Activated CD4-positive, alpha-beta T cell treated with anti-CD3 and anti-CD28 coated beads for 36 hours (primary cell): ENCODE measurements at regions not wholly inside any gene's neighbourhood (a gene's known extent, or its start where the extent isn't known, plus 50 kb on each side); places are given as distances from the start of the nearest gene placed in this dataset.

ENCODE experiments used
- ATAC-seq: fragments of 200-7000 bp; cut with Tn5 transposase; one replicate; pipeline ENCODE4 v1.10.0; 2021; ENCODE audit warnings: mild to moderate bottlenecking, moderate library complexity
- CTCF ChIA-PET: fragments of 350-600 bp; sonication (Branson Sonifier 250); formaldehyde crosslinking; loops from one replicate; lab custom pipeline; 2021; ENCODE audit warnings: antibody characterized with exemption; lab: Charles Lee
- POLR2A ChIA-PET: fragments of 350-600 bp; sonication (Branson Sonifier 250); formaldehyde crosslinking; loops from one replicate; lab custom pipeline; 2021; ENCODE audit warnings: antibody characterized with exemption, inconsistent platforms; lab: Charles Lee
- DNase-seq: peaks from one replicate; pipeline ENCODE4 v3.0.0-alpha.2; 2020
- H3K27ac Mint-ChIP-seq: one replicate; pipeline ENCODE4 v1.8.0; 2021; ENCODE audit warnings: mixed read lengths
- H3K27me3 Mint-ChIP-seq: one replicate; pipeline ENCODE4 v1.8.0; 2021; ENCODE audit warnings: mixed read lengths
- H3K36me3 Mint-ChIP-seq: one replicate; pipeline ENCODE4 v1.8.0; 2021; ENCODE audit warnings: low read depth, mixed read lengths
- H3K4me1 Mint-ChIP-seq: one replicate; pipeline ENCODE4 v1.8.0; 2021; ENCODE audit warnings: mixed read lengths
- H3K4me3 Mint-ChIP-seq: one replicate; pipeline ENCODE4 v1.8.0; 2021; ENCODE audit warnings: mild to moderate bottlenecking, moderate library complexity, mixed read lengths
- H3K9me3 Mint-ChIP-seq: one replicate; pipeline ENCODE4 v1.8.0; 2021; ENCODE audit warnings: low read depth, mixed read lengths
- intact Hi-C, 2 experiments: fragments of 100-400 bp; cut with DNase I in 1 of 2; cut with micrococcal nuclease in 1 of 2; formaldehyde crosslinking; loops; one replicate each; pipeline versions ENCODE4 v1.14.2 to v1.15.1; 2022 to 2024; cut with DNase I, micrococcal nuclease

DNA sequence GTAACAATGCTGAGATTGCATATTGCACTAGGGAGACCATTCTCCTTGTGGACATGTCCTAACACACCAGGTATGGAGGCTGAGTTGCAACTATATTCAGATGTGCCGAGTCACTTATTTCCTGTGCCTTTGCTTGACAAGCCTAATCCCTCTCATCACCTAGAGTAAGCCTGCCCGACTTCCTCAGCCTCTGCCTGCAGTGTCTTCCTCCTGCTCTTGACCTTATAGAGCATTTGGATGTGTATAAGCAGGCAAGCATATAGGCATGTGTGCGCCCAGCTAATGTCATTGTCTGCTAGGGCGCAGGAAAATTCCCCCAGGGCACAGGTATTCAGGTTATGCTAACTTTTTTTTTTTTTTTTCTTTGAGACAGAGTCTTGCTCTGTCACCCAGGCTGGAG lies 316.9 kb downstream of the CDH2 start:
- Mint-ChIP-seq H3K4me1 (no peaks in the 10 kb centered on the region), H3K9me3 (peaks cover 1% of the 10 kb centered on the region), H3K4me3 (no peak overlapping the region), H3K27me3 (no peaks in the 10 kb centered on the region), H3K36me3 (no peaks in the 10 kb centered on the region), H3K27ac (no peak overlapping the region)
- CTCF ChIA-PET = interaction anchor here (0.5 kb wide), 1 partner anchor 173 kb away, joined by 3 read pairs; no protein-coding TSS in a partner anchor
- POLR2A ChIA-PET = no interaction called here
- no peak for ATAC-seq
- DNase-seq = no peak
- intact Hi-C loops = no loop called here

DNA sequence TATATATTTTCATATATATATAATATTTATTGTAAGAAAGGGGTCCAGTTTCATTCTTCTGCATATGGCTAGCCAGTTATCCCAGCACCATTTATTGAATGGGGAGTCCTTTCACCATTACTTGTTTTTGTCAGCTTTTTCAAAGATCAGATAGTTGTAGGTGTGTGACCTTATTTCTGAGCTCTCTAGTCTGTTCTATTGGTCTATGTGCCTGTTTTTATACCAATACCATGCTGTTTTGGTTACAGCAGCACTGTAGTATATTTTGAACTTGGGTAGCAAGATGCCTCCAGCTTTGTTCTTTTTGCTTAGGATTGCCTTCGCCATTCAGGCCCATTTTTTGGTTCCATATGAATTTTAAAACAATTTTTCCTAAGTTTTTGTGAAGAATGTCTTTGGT lies 320.1 kb downstream of the CDH2 start:
- no peaks in the 10 kb centered on the region for H3K4me1 Mint-ChIP-seq
- ATAC-seq (peak; percentile 30), DNase-seq (no peak)
- CTCF ChIA-PET = interaction anchor here (0.8 kb wide), 1 partner anchor 506 kb away, joined by 3 read pairs; no protein-coding TSS in a partner anchor
- POLR2A ChIA-PET = no interaction called here
- no peaks in the 10 kb centered on the region for H3K36me3 Mint-ChIP-seq
- peaks cover 13% of the 10 kb centered on the region for H3K9me3 Mint-ChIP-seq
- intact Hi-C loops = no loop called here
- no peaks in the 10 kb centered on the region for H3K27me3 Mint-ChIP-seq
- H3K4me3 Mint-ChIP-seq = no peak overlapping the region
- no peak overlapping the region for H3K27ac Mint-ChIP-seq

DNA sequence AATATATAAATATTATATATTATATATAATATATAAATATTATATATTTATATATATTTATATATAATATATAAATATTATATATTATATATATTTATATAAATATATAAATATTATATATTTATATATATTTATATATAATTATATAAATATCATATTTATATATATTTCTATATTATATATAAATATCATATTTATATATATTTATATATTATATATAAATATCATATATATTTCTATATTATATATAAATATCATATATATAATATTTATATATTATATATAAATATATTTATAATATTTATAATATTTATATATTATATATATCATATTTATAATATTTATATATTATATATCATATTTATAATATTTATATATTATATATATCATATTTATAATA lies 321.4 kb downstream of the CDH2 start:
- intact Hi-C loops = no loop called here
- CTCF ChIA-PET = no interaction called here
- Mint-ChIP-seq H3K27me3 (no peaks in the 10 kb centered on the region), H3K9me3 (peaks cover 15% of the 10 kb centered on the region), H3K27ac (no peak overlapping the region), H3K4me1 (no peaks in the 10 kb centered on the region), H3K36me3 (no peaks in the 10 kb centered on the region), H3K4me3 (no peak overlapping the region)
- ATAC-seq (no peak), DNase-seq (no peak)
- POLR2A ChIA-PET = no interaction called here

DNA sequence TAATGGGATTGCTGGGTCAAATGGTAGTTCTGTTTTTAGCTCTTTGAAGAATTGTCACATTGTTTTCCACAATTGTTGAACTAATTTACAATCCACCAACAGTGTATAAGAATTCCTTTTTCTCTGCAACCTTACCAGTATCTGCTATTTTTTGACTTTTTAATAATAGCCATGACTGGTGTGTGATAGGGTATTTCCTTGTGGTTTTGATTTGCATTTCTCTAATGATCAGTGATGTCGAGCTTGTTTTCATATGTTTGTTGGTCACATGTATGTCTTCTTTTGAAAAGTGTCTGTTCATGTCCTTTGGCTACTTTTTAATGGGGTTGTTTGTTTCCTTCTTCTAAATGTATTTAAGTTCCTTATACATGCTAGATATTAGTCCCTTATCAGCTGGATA lies 322.3 kb downstream of the CDH2 start:
- POLR2A ChIA-PET = no interaction called here
- CTCF ChIA-PET = no interaction called here
- Mint-ChIP-seq H3K4me1 (no peaks in the 10 kb centered on the region), H3K36me3 (no peaks in the 10 kb centered on the region), H3K27ac (no peak overlapping the region), H3K9me3 (peaks cover 17% of the 10 kb centered on the region), H3K27me3 (no peaks in the 10 kb centered on the region), H3K4me3 (no peak overlapping the region)
- DNase-seq (no peak), ATAC-seq (no peak)
- intact Hi-C loops = no loop called here

DNA sequence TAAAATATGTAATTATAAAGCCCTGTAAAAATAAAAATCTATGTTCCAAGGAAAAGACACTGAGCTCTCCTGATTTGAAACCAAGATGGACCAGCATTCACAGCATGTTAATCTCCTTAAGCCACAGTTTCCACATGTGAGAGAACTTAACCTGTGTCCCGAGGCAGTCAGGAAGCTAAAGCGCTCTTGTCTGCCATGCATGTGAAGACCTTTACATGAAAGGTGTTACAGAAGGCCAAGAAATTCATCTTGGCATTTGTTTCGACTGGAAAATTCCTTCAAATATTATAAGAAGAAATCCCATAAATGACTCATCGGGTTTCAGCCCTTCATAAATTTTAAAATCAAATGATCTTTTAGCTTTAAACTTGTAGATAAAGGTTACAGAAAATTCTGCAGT lies 328.6 kb downstream of the CDH2 start:
- peaks cover 21% of the 10 kb centered on the region for H3K9me3 Mint-ChIP-seq
- CTCF ChIA-PET = no interaction called here
- H3K4me1 Mint-ChIP-seq = no peaks in the 10 kb centered on the region
- DNase-seq = no peak
- H3K27me3 Mint-ChIP-seq = no peaks in the 10 kb centered on the region
- POLR2A ChIA-PET = interaction anchor here (0.6 kb wide), 1 partner anchor 1084 kb away, joined by 3 read pairs; no protein-coding TSS in a partner anchor
- no peaks in the 10 kb centered on the region for H3K36me3 Mint-ChIP-seq
- H3K27ac Mint-ChIP-seq = no peak overlapping the region
- no peak overlapping the region for H3K4me3 Mint-ChIP-seq
- intact Hi-C loops = no loop called here
- ATAC-seq = no peak

DNA sequence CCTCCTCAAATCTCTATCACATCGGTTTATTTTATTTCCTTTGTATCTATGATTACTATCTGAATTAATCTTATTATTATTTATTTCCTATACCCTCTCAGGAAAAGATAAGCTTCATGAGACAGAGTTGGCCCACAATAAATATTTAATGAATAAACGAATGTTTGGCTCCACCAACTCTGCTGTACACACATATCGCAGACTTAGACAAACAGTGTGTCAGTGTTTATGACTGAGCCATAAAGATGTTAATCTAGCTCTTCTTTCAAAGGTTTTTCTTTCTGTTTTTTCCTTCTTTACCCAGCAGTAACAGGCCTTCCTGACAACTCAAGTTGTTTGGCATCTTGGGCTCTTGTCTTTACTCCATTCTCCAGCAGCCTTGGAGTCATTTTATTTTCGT lies 329.5 kb downstream of the CDH2 start:
- ChIA-PET POLR2A (no interaction called here), CTCF (no interaction called here)
- Mint-ChIP-seq H3K9me3 (peaks cover 21% of the 10 kb centered on the region), H3K36me3 (no peaks in the 10 kb centered on the region), H3K4me1 (no peaks in the 10 kb centered on the region), H3K4me3 (no peak overlapping the region), H3K27ac (no peak overlapping the region), H3K27me3 (no peaks in the 10 kb centered on the region)
- intact Hi-C loops = no loop called here
- DNase-seq (no peak), ATAC-seq (no peak)

DNA sequence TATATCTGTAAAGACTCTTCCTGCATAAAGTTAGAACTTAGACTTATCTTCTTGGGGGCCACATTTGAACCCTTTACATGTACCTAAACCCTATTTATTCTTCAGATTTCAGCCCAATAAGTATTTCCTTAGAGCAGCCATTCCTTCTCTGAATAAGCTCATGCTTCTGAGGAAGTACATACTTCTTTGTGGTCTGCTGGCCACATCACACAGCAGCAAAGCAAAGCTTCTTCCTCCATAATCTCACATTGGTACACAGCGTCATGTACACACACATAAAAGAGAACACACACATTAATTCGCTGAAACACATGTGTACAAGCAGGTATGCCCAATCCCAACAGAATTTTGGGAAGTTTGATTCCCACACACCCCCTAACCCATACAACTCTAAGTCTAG lies 331.0 kb downstream of the CDH2 start:
- no peaks in the 10 kb centered on the region for H3K27me3 Mint-ChIP-seq
- POLR2A ChIA-PET = no interaction called here
- intact Hi-C loops = no loop called here
- H3K4me3 Mint-ChIP-seq = no peak overlapping the region
- peaks cover 21% of the 10 kb centered on the region for H3K9me3 Mint-ChIP-seq
- CTCF ChIA-PET = no interaction called here
- H3K27ac Mint-ChIP-seq = no peak overlapping the region
- ATAC-seq (no peak), DNase-seq (no peak)
- H3K36me3 Mint-ChIP-seq = no peaks in the 10 kb centered on the region
- no peaks in the 10 kb centered on the region for H3K4me1 Mint-ChIP-seq

DNA sequence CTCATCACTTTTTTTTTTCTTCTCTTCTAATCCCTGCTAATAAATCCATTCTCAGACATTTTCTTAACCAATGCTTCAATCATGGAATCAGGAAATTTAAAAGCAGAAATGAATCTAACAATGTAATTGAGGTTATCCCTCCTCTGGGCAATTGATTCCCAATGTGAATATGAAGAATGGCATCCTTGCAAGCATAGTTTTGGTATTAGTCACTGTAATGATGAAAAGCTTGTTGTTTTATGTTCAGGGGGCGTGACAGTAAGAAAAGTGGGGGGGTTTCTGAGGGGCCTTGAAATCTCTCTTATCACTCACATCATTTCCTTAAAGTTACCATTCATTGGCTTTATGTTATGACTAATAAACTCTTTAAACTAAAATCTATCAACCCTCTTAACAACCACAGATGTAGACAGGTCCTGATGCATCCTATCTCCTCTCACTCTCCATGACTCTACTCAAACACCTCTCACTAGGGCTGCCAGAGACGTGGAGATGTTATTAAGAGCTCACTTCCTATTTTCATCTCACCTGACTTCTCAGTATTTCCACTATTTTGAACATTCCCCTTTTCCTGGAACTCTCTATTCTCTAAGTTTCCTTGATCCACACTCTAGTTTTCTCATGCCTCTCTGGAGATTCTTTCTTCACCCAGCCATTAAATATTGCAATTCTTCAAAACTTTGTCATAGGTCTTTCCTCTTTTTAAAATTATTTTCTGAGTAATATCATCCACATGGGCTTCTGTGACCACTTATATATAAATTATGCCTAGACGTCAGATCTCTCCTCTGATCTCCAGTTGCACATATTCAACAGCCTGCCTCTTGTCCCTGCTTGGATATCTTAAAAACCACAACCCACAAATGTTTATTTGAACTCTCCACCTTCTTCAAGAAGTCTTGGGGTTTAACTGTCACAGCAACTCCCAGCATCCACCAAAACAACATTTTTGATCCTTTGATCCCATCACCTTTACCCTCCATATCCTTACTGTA lies 332.9 kb downstream of the CDH2 start:
- ATAC-seq (no peak), DNase-seq (no peak)
- no peaks in the 10 kb centered on the region for H3K27me3 Mint-ChIP-seq
- intact Hi-C loops = no loop called here
- ChIA-PET POLR2A (no interaction called here), CTCF (no interaction called here)
- no peaks in the 10 kb centered on the region for H3K4me1 Mint-ChIP-seq
- peaks cover 17% of the 10 kb centered on the region for H3K9me3 Mint-ChIP-seq
- H3K27ac Mint-ChIP-seq = no peak overlapping the region
- H3K4me3 Mint-ChIP-seq = no peak overlapping the region
- H3K36me3 Mint-ChIP-seq = no peaks in the 10 kb centered on the region

DNA sequence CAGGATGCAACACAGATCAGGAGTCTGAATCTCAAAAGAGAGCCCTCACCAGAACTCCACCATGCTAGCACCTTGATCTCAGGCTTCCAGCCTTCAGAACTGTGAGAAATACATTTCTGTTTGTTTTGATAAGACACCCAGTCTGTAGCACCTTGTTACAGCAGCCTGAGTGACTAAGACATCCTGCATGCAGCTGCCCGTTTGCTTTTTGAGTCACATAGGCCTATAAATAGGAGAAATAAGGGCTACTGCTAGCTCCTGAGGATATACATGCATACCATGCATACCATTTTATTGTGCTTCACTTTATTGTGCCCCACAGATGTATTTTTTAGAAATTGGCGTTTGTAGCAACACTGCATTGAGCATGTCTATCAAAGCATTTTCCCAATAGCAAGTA lies 337.8 kb downstream of the CDH2 start:
- ChIA-PET POLR2A (no interaction called here), CTCF (no interaction called here)
- Mint-ChIP-seq H3K27ac (no peak overlapping the region), H3K4me1 (no peaks in the 10 kb centered on the region), H3K27me3 (no peaks in the 10 kb centered on the region), H3K36me3 (no peaks in the 10 kb centered on the region), H3K4me3 (no peak overlapping the region), H3K9me3 (peaks cover 10% of the 10 kb centered on the region)
- intact Hi-C loops = no loop called here
- DNase-seq = no peak
- ATAC-seq = no peak

DNA sequence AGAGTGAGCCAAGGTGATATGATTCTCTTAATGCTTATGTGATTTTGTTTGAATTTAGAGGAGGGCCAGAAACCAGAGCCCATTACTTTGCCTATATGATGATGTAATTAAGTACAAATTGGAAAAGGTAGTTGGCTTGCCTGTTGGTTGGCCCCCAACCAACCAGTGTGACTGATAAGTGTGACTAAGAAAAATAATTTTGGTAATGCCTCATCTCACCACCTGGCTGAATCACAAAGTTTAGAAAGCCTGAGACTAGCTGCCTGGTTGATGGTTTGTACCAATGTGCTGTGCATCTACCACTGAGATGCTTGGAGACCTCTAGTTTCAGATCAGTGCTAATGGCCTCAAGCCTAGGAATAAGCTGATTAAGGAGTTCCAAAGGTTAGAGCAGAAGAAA lies 338.7 kb downstream of the CDH2 start:
- Mint-ChIP-seq H3K4me3 (no peak overlapping the region), H3K27me3 (no peaks in the 10 kb centered on the region), H3K9me3 (peaks cover 5% of the 10 kb centered on the region), H3K36me3 (no peaks in the 10 kb centered on the region), H3K27ac (no peak overlapping the region), H3K4me1 (no peaks in the 10 kb centered on the region)
- CTCF ChIA-PET = no interaction called here
- intact Hi-C loops = no loop called here
- POLR2A ChIA-PET = no interaction called here
- no peak for ATAC-seq
- DNase-seq = no peak

DNA sequence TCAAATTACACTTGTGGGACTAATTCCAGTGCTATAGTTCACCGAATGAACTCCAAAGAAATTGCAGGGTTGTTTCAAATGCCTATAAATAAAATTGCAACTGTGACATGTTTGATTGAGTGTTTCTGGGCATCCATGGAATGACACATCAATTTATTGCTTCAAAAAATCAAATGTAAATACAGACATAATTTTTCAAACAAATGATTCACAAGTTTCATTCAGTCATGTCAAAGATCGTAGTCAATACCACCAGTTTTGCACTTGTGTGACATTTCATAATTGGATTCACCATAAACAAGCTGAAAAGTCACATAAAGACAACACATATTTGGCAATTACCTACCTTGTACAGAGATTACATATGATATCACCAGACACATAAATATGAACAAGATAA lies 350.8 kb downstream of the CDH2 start:
- POLR2A ChIA-PET = no interaction called here

DNA sequence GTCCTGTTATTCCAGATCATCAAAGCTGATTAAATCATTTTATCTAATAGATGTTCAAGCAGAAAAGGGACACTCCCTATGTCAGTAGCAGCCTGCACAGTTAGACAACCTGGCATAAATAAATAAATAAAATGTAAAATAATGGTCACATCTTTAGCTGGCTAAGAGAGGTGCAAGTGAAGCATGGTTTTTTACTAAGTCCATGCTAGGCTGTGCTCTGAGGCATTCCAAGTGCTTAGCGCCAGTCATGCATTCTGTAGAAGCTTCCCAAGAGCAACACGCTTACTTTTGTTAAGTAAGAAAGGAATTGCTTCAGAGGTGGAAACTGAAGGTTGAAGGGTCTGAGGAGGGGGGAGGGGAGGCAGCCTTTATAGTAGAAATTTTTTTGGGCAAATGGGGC lies 351.2 kb downstream of the CDH2 start:
- no peak overlapping the region for H3K4me3 Mint-ChIP-seq
- H3K9me3 Mint-ChIP-seq = peaks cover 18% of the 10 kb centered on the region
- intact Hi-C loops = no loop called here
- H3K27me3 Mint-ChIP-seq = no peaks in the 10 kb centered on the region
- CTCF ChIA-PET = interaction anchor here (0.6 kb wide), 1 partner anchor 17 kb away, joined by 3 read pairs; no protein-coding TSS in a partner anchor
- ATAC-seq = no peak
- H3K36me3 Mint-ChIP-seq = no peaks in the 10 kb centered on the region
- no peak overlapping the region for H3K27ac Mint-ChIP-seq
- POLR2A ChIA-PET = no interaction called here
- no peaks in the 10 kb centered on the region for H3K4me1 Mint-ChIP-seq
- no peak for DNase-seq

More for the DNA sequence above, 350.8 kb downstream of the CDH2 start:
- H3K27ac Mint-ChIP-seq = no peak overlapping the region
- DNase-seq (no peak), ATAC-seq (no peak)
- intact Hi-C loops = no loop called here
- H3K4me1 Mint-ChIP-seq = no peaks in the 10 kb centered on the region
- H3K27me3 Mint-ChIP-seq = no peaks in the 10 kb centered on the region
- peaks cover 18% of the 10 kb centered on the region for H3K9me3 Mint-ChIP-seq
- CTCF ChIA-PET = no interaction called here
- no peaks in the 10 kb centered on the region for H3K36me3 Mint-ChIP-seq
- H3K4me3 Mint-ChIP-seq = no peak overlapping the region
